ENCODE measurements at regions not wholly inside any gene's neighbourhood (a gene's known extent, or its start where the extent isn't known, plus 50 kb on each side); places are given as distances from the start of the nearest gene placed in this dataset.

GRCh38 chr10:28906934-28907333, 229.6 kb downstream of the BAMBI start:
- TF ChIP-seq CEBPB (IDR thresholded peaks at IDR 0.05; ENCODE audit: low read depth) (no peak), CTCF (IDR thresholded peaks at IDR 0.05 in 2 of 3, conservative IDR thresholded peaks at IDR 0.05 in 1 of 3; ENCODE audit: borderline replicate concordance in 1 of 3, insufficient read depth in 1 of 3, low read depth in 2 of 3, low read length in 2 of 3) (no peak), YY1 (IDR thresholded peaks at IDR 0.05; ENCODE audit: extremely low read depth, insufficient replicate concordance, low read depth, low read length) (no peak), REST (IDR thresholded peaks at IDR 0.05; ENCODE audit: low read depth) (no peak), JUND (IDR thresholded peaks at IDR 0.05) (no peak), POLR2AphosphoS5 (IDR thresholded peaks at IDR 0.05; ENCODE audit: low read depth, low read length) (no peak), CBX3 (IDR thresholded peaks at IDR 0.05; ENCODE audit: low read depth) (no peak), POLR2A (IDR thresholded peaks at IDR 0.05; ENCODE audit: borderline replicate concordance, extremely low read depth, insufficient read depth, insufficient read length) (no peak), EZH2 (IDR thresholded peaks at IDR 0.05) (no peak), ZFX (IDR thresholded peaks at IDR 0.05) (no peak), ATF3 (IDR thresholded peaks at IDR 0.05) (no peak), SIN3A (IDR thresholded peaks at IDR 0.05; ENCODE audit: low read depth) (no peak), EGR1 (IDR thresholded peaks at IDR 0.05; ENCODE audit: low read depth) (no peak)

Measured in HCT116 (cell line).